H9 (cell line): ENCODE measurements at regions not wholly inside any gene's neighbourhood (a gene's known extent, or its start where the extent isn't known, plus 50 kb on each side); places are given as distances from the start of the nearest gene placed in this dataset.

Experiments used
- DNase-seq: peaks from one replicate; pipeline ENCODE4 v3.0.0-alpha.2; 2017
- H2AFZ ChIP-seq: one replicate; pipeline ENCODE4 v1.6.1; 2013; ENCODE audit warnings: mild to moderate bottlenecking, low read length, control low read depth, moderate library complexity
- H2AK5ac ChIP-seq: 2 replicates; pipeline ENCODE4 v1.6.1; 2013; ENCODE audit warnings: low read length, control low read depth, mixed read lengths; ENCODE audit not compliant: insufficient read length
- H2BK120ac ChIP-seq: one replicate; pipeline ENCODE4 v1.6.1; 2013; ENCODE audit warnings: low read depth, mild to moderate bottlenecking, low read length, control low read depth, inconsistent platforms; ENCODE audit not compliant: poor library complexity, severe bottlenecking
- H2BK12ac ChIP-seq: 2 replicates; pipeline ENCODE4 v1.6.1; 2013; ENCODE audit warnings: low read length, control low read depth, mixed read lengths, low read depth; ENCODE audit not compliant: insufficient read length
- H2BK15ac ChIP-seq: 2 replicates; pipeline ENCODE4 v1.6.1; 2013; ENCODE audit warnings: low read depth, low read length, control low read depth
- H2BK20ac ChIP-seq: one replicate; pipeline ENCODE4 v1.6.1; 2013; ENCODE audit warnings: low read depth, mild to moderate bottlenecking, low read length, control low read depth, inconsistent platforms; ENCODE audit not compliant: poor library complexity, severe bottlenecking
- H2BK5ac ChIP-seq: 2 replicates; pipeline ENCODE4 v1.6.1; 2013; ENCODE audit warnings: low read length, control low read depth, mixed read lengths; ENCODE audit not compliant: insufficient read length
- H3K14ac ChIP-seq: 2 replicates; pipeline ENCODE4 v1.6.1; 2013; ENCODE audit warnings: low read length, control low read depth; ENCODE audit not compliant: insufficient read depth
- H3K18ac ChIP-seq: 2 replicates; pipeline ENCODE4 v1.6.1; 2013; ENCODE audit warnings: low read depth, mild to moderate bottlenecking, mixed read lengths, low read length, control low read depth; ENCODE audit not compliant: insufficient read length
- H3K23ac ChIP-seq: 2 replicates; pipeline ENCODE4 v1.6.1; 2013; ENCODE audit warnings: low read length, control low read depth, mixed read lengths, low read depth; ENCODE audit not compliant: insufficient read length
- H3K23me2 ChIP-seq: 2 replicates; pipeline ENCODE4 v1.6.1; 2013; ENCODE audit warnings: low read depth, mild to moderate bottlenecking, mixed read lengths, low read length, control low read depth; ENCODE audit not compliant: insufficient read length, poor library complexity, severe bottlenecking
- H3K27ac ChIP-seq: 2 replicates; pipeline ENCODE4 v1.5.1; 2013; ENCODE audit warnings: low read length, control low read depth, mixed read lengths, low read depth; ENCODE audit not compliant: insufficient read length
- H3K27me3 ChIP-seq: 2 replicates; pipeline ENCODE4 v1.6.1; 2013; ENCODE audit warnings: low read length, control low read depth, inconsistent platforms; ENCODE audit not compliant: insufficient read depth
- H3K4ac ChIP-seq: 2 replicates; pipeline ENCODE4 v1.6.1; 2013; ENCODE audit warnings: low read depth, mild to moderate bottlenecking, control low read depth, inconsistent platforms, low read length, moderate library complexity
- H3K4me1 ChIP-seq: 2 replicates; pipeline ENCODE4 v1.6.1; 2013; ENCODE audit warnings: low read length, control low read depth, inconsistent platforms; ENCODE audit not compliant: insufficient read depth
- H3K4me2 ChIP-seq: 2 replicates; pipeline ENCODE4 v1.6.1; 2013; ENCODE audit warnings: low read length, control low read depth, mixed read lengths; ENCODE audit not compliant: insufficient read length, insufficient read depth
- H3K56ac ChIP-seq: 2 replicates; pipeline ENCODE4 v1.6.1; 2013; ENCODE audit warnings: low read depth, mild to moderate bottlenecking, mixed read lengths, low read length, control low read depth; ENCODE audit not compliant: insufficient read length
- H3K79me1 ChIP-seq: 2 replicates; pipeline ENCODE4 v1.6.1; 2013; ENCODE audit warnings: low read depth, mild to moderate bottlenecking, moderate library complexity, low read length, control low read depth, inconsistent platforms; ENCODE audit not compliant: insufficient read depth, poor library complexity, severe bottlenecking
- H3K79me2 ChIP-seq: 2 replicates; pipeline ENCODE4 v1.6.1; 2013; ENCODE audit warnings: low read length, control low read depth, inconsistent platforms; ENCODE audit not compliant: insufficient read depth
- H3K9ac ChIP-seq: 2 replicates; pipeline ENCODE4 v1.6.1; 2013; ENCODE audit warnings: low read length, control low read depth, mixed read lengths; ENCODE audit not compliant: insufficient read length; ENCODE audit errors: extremely low read depth
- H3K9me3 ChIP-seq: one replicate; pipeline ENCODE4 v1.6.1; 2013; ENCODE audit warnings: low read depth, low read length, inconsistent platforms; ENCODE audit not compliant: control insufficient read depth
- H3T11ph ChIP-seq: one replicate; pipeline ENCODE4 v1.6.1; 2013; ENCODE audit warnings: mild to moderate bottlenecking, low read length, control low read depth, inconsistent platforms
- H4K20me1 ChIP-seq: one replicate; pipeline ENCODE4 v1.6.1; 2013; ENCODE audit not compliant: control insufficient read depth, insufficient read length, insufficient read depth
- H4K5ac ChIP-seq: 2 replicates; pipeline ENCODE4 v1.6.1; 2013; ENCODE audit warnings: low read depth, mild to moderate bottlenecking, mixed read lengths, low read length, control low read depth; ENCODE audit not compliant: insufficient read length
- H4K8ac ChIP-seq: replicated peaks from 2 replicates; pipeline ENCODE4 v1.6.1; 2013; ENCODE audit warnings: low read length, control low read depth, mixed read lengths, low read depth; ENCODE audit not compliant: insufficient read length
- H4K91ac ChIP-seq: 2 replicates; pipeline ENCODE4 v1.6.1; 2013; ENCODE audit warnings: low read depth, mild to moderate bottlenecking, moderate library complexity, mixed read lengths, low read length, control low read depth; ENCODE audit not compliant: insufficient read length
- H3K27ac Mint-ChIP-seq, 3 experiments: 2 replicates in 2 of 3; 3 replicates in 1 of 3; pipeline ENCODE4 v1.8.0; 2020 to 2021; ENCODE audit warnings: mixed read lengths in 3 of 3, mild to moderate bottlenecking in 1 of 3, moderate library complexity in 1 of 3
- H3K27me3 Mint-ChIP-seq: 2 replicates; pipeline ENCODE4 v1.8.0; 2021; ENCODE audit warnings: low read depth, mild to moderate bottlenecking, moderate library complexity, mixed read lengths
- H3K36me3 Mint-ChIP-seq, 3 experiments: 2 replicates in 2 of 3; 3 replicates in 1 of 3; pipeline ENCODE4 v1.8.0; 2020 to 2021; ENCODE audit warnings: low read depth in 3 of 3, mixed read lengths in 3 of 3; ENCODE audit not compliant: insufficient read depth in 1 of 3
- H3K4me1 Mint-ChIP-seq, 2 experiments: 2 replicates each; pipeline ENCODE4 v1.8.0; 2020; ENCODE audit warnings: mixed read lengths in 2 of 2
- H3K4me3 Mint-ChIP-seq, 2 experiments: 2 replicates in 1 of 2; 3 replicates in 1 of 2; pipeline ENCODE4 v1.8.0; 2020 to 2021; ENCODE audit warnings: mild to moderate bottlenecking in 2 of 2, mixed read lengths in 2 of 2, moderate library complexity in 1 of 2
- H3K9me3 Mint-ChIP-seq, 2 experiments: 2 replicates in 1 of 2; 3 replicates in 1 of 2; pipeline ENCODE4 v1.8.0; 2020; ENCODE audit warnings: mild to moderate bottlenecking in 2 of 2, mixed read lengths in 2 of 2, moderate library complexity in 1 of 2
- CTCF ChIP-seq: fragments of 200-600 bp; sonication (generic); conservative IDR thresholded peaks from 3 replicates; pipeline ENCODE4 v1.8.0; 2021; ENCODE audit warnings: antibody characterized with exemption, mild to moderate bottlenecking
- WGBS: extraction: QIAGEN DNeasy Blood & Tissue Kit; methylation state at CpG from one replicate; pipeline ENCODE4 v1.1.7; 2013; ENCODE audit warnings: missing lambda C conversion rate, low lambda C conversion rate, mixed read lengths; ENCODE audit not compliant: insufficient read length; ENCODE audit errors: extremely low coverage; 5-methylcytosine and 5-hydroxymethylcytosine counted together

DNA sequence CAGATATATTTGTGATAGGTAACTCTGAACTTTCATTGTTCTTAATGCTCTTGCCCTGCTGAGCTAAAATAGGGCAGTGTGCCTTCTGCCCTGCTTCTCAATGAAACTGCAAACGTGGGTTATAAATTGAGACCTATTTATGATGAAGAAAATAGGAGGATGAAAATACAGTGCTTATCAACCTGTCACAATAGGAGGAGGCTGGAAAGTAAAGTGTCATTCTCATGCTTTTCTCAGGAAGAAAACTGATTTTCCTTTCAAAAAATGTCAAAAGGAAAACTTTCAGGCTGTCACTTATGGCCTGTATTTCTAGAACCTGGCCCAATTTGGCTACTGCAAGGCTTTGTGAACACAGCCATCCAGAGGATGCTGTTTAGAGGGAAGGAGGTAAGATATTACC is 130.3 kb upstream of the TUSC1 start:
- no peak for TF ChIP-seq CTCF
- DNase-seq = no peak
- Histone ChIP-seq H3T11ph (no peak overlapping the region), H3K56ac (no peak overlapping the region), H2BK120ac (no peak overlapping the region), H4K20me1 (no peaks in the 10 kb centered on the region), H3K79me1 (no peaks in the 10 kb centered on the region), H3K18ac (no peak overlapping the region), H3K27me3 (no peaks in the 10 kb centered on the region), H3K27ac (no peak overlapping the region), H3K23ac (no peak overlapping the region), H2BK20ac (no peak overlapping the region), H3K9me3 (no peaks in the 10 kb centered on the region), H3K14ac (no peak overlapping the region), H2BK5ac (no peak overlapping the region), H2BK12ac (no peak overlapping the region), H3K79me2 (no peaks in the 10 kb centered on the region), H4K5ac (no peak overlapping the region), H2AK5ac (no peak overlapping the region), H4K8ac (no peak overlapping the region), H3K23me2 (no peaks in the 10 kb centered on the region), H3K4ac (no peak overlapping the region), H4K91ac (no peak overlapping the region), H3K4me1 (no peaks in the 10 kb centered on the region), H3K9ac (no peak overlapping the region), H3K4me2 (no peak overlapping the region), H2AFZ (no peak overlapping the region), H2BK15ac (no peak overlapping the region)
- Mint-ChIP-seq H3K4me3 (no peak overlapping the region), H3K36me3 (peaks cover 0 to 4% (median 0%) of the 10 kb centered on the region in 3 experiments; a peak in 3 of 7 replicates), H3K9me3 (peaks cover 3 to 4% of the 10 kb centered on the region in 2 experiments; a peak in 4 of 5 replicates), H3K27ac (no peak overlapping the region), H3K4me1 (peaks cover 2 to 10% of the 10 kb centered on the region in 2 experiments; a peak in 3 of 4 replicates), H3K27me3 (no peaks in the 10 kb centered on the region)
- no CpG with 5 or more reads among the region's 1 CpG for WGBS
